Astrocyte (in vitro differentiated cells and primary cell): ENCODE measurements at regions not wholly inside any gene's neighbourhood (a gene's known extent, or its start where the extent isn't known, plus 50 kb on each side); places are given as distances from the start of the nearest gene placed in this dataset.

Experiments
- CTCF ChIP-seq: IDR thresholded peaks from 2 replicates; pipeline ENCODE4 v1.5.1; 2011; ENCODE audit warnings: low read depth, mild to moderate bottlenecking, inconsistent platforms, low read length, moderate library complexity; ENCODE audit not compliant: insufficient read depth
- EZH2 ChIP-seq: IDR thresholded peaks from 2 replicates; pipeline ENCODE4 v1.6.1; 2012; ENCODE audit warnings: mild to moderate bottlenecking, low read length, inconsistent platforms; ENCODE audit not compliant: insufficient read depth

GRCh38 chr16:27691721-27692120 is 141.8 kb downstream of the KATNIP start:
- TF ChIP-seq CTCF (no peak), EZH2 (no peak)
